ENCODE measurements at regions not wholly inside any gene's neighbourhood (a gene's known extent, or its start where the extent isn't known, plus 50 kb on each side); places are given as distances from the start of the nearest gene placed in this dataset.
"Not testable (repeated sequence)": the region's sequence is repeated elsewhere in the genome, so short reads cannot be mapped to it uniquely, and the experiment has no call there.

DNA sequence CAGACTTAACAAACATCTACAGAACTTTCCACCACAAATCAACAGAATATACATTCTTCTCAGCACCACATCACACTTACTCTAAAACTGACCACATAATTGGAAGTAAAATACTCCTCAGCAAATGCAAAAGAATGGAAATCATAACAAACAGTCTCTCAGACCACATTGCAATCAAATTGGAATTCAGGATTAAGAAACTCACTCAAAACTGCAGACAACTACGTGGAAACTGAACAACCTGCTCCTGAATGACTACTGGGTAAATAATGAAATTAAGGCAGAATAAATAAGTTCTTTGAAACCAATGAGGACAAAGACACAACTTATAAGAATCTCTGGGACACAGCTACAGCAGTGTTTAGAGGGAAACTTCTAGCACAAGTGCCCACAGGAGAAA is 292.7 kb downstream of the RND3 start:
- DNase-seq, result not testable (repeated sequence)

DNA sequence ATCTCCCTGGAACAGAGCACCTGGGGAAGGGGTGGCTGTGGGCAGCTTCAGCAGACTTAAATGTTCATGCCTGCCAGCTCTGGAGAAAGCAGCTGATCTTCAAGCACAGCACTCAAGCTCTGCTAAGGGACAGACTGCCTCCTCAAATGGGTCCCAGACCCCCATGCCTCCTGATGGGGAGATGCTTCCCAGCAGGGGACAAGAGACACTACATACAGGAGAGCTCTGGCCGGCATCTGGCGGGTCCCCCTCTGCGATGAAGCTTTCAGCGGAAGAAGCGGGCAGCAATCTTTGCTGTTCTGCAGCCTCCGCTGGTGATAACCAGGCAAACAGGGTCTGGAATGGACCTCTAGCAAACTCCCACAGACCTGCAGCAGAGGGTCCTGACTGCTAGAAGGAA is 294.8 kb downstream of the RND3 start:
- no peak for DNase-seq

DNA sequence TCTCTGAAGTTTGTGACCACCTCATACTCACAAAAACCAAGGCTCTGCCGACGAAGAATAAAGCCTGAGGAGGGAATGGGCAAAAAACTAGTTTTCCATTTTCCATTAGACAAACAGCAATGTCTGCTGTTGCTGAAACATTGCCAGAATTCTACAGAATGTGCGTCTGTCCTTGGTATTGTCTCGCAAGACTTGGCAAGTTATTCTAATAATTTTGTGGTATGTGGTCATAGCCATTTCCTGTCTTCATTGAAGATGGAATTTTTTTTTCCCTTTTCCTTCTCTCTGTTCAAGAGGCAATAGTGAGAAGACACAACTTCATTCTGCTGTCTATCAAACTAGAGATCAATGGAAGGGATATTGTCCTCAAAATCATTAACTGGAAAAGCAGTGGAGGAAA is 296.1 kb downstream of the RND3 start:
- DNase-seq, result no peak

DNA sequence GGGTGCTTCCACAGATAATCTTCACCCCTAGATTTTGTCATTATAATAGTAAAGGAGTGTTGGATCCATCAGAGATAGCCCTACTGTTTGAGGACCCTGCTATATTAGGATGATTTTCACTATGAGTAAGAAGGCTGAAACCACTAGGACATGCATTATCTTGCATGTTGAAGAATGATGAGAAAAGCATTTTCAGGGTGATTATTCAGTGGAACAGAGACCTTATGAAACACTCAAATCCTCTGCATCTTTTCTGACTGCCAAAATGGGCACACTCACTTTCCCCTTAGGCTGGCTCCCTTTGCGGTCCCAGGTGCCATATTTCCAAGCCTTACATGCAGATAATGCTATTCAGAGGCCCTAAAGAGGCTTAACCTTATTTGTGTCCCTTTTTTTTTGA is 296.9 kb downstream of the RND3 start:
- no peak for DNase-seq

DNA sequence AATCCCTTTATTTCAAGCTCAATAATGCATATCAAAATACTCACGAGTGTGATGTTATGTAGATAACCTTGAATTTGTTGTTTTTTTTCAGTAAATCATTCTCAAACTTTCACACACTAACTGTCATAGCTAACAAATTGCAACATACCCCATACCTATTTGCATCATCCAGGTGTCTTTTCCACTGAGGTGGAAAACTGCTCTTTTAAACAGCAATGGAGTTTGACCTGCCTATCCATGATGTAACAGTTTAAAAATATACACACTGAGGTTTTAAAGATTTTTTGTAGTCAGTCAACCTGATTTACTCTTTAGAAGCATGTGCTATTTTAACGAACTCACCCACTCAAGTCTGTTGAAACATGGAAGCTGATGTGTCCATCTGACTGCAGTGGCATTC is 298.7 kb downstream of the RND3 start:
- DNase-seq, result no peak

DNA sequence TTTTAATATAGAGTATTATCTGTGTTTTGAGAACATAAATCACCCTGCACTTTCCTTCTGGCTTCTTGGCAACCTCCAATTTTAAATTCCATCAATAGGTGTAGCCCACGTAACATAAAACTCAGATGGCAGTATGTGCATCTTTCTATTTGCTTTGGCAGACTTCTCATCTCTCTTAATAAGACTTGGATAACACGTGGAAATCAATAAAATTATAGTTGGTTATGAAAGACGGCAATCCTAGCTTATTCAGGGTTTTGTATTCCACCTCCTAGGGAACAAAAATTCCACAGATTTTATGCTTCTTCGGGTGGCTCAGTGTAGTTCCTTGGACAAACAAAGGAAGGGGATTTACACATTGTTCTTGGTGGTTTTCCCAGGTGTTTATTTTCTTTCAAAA is 299.3 kb downstream of the RND3 start:
- no peak for DNase-seq

DNA sequence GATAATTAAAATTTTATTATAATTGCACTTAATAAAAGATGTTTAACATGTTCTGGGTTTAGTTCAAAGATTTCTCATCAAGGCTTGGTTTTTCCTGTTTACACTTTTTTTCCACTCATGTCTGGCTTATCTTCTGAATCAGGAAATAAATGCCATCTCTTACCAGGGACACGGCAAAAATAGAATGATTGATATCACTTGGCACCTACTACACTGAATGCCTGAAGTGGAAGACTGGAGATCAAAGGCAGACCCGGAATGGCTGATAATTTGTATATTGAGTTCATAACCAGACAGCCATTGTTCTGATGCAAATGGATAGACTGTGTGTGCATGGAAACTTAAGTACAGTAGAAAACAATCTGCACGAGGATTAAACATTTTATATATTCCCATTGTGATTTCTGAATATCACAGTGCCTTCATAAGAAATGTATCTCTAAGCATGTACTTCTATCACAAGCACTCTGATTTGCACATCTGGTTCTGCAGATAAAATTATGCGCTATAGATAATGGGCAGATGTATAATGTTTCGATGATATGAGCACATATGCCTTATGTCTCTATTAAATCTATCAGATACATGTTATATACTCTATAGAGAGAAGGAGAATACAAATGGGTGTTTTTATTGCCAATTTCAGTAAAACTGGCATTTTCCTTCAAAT is 304.8 kb downstream of the RND3 start:
- DNase-seq, result no peak

DNA sequence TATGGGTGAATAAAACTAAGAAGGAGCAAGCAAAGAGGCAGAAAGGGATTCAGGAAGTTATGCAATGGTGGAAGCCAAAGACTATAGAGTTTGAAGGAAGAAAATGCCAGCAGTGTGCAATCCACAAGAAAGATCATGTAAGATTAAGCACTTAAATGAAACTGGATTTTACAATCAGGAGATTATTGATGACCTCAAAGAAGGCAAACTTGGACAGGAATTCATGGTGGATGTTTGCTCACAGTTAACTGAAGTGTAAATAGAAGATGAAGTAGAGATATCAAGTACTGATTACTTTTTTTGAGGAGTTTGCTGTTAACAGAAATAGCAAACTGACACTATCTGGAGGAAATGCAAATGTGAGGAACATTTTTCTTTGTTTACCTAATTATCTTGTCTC is 308.9 kb downstream of the RND3 start:
- DNase-seq, result no peak

DNA sequence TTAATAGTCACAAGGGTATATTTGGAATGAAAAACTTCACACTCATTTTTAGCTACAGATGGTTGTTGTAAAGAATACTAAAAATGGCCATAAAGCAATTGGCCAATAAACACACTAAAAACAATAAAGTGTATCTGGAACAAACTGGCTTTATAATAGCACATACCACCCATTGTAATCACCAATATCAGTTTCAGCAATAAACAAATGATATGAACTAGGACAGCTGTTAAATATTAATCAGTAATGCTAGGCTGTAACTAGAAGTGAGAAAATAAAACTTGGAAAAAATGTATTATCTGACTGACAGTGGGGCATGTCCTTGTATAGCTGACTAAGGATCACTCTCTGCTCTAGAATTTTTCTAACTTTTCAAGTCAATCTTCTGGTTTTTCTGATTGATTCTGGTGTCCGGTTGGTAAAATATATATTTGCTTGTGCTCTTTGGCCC is 312.5 kb downstream of the RND3 start:
- no peak for DNase-seq

DNA sequence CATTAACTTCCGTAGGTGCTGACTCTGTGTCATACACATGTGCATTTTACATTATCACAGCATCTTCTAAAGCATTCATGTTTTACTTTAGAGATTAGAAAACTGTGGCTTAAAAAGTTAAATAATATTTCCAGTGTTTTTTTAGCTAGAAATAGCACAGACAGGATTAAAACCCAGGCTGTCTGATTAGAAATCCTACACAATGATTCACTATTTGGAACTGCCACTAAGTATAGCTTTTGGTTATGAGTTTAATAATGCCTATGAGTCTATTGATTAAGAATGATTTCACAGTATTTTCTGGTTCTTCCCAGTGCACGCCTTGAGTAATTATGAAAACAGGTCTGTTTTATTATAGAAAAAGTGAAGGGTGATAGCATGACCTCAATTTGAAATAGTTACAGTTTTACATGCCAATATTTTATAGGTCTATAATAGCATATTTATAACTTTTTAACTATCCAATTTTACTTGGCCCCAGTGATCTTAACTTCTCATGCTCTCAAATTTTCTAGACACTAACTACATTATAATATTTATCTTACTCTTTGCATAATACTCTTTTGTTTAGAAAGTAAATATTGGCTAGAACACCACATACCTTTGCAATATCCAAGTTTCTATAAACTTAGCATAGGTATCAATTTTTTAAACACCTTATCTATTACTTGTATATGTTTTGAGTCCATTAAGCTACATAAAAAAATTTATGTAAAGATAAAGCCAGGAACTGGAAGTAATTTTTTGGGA is 313.2 kb downstream of the RND3 start:
- no peak for DNase-seq

DNA sequence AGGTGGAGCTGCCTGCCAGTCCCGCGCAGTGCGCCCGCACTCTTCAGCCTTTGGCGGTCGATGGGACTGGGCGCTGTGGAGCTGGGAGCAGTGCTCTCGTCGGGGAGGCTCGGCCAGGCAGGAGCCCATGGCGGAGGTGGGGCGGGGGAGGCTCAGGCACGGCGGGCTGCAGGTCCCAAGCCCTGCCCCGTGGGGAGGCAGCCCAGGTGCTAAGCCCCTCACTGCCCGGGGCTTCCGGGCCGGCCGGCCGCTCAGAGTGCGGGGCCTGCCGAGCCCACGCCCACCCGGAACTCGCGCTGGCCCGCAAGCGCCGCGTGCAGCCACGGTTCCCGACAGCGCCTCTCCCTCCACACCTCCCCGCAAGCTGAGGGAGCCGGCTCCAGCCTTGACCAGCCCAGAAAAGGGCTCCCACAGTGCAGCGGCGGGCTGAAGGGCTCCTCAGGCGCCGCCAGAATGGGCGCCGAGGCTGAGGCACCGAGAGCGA is 316.4 kb downstream of the RND3 start:
- DNase-seq, result no peak

DNA sequence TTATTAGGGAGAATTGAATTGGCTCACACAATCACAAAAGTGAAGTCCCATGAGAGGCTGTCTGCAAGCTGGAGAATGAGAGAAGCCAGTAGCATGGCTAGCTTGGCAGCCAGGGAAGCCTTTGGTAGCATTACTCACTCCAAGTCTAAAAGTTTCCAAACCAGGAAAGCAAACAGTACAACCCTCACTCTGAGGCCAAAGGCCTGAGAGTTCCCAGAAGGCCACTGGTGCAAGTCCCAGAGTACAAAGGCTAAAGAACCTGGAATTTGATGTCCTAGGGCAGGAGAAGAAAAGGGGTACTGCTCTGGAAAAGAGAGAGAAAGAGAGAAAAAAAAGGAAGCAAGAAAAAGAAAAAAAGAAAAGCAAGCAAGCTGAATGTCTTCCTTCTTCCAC is 318.2 kb downstream of the RND3 start:
- no peak for DNase-seq

DNA sequence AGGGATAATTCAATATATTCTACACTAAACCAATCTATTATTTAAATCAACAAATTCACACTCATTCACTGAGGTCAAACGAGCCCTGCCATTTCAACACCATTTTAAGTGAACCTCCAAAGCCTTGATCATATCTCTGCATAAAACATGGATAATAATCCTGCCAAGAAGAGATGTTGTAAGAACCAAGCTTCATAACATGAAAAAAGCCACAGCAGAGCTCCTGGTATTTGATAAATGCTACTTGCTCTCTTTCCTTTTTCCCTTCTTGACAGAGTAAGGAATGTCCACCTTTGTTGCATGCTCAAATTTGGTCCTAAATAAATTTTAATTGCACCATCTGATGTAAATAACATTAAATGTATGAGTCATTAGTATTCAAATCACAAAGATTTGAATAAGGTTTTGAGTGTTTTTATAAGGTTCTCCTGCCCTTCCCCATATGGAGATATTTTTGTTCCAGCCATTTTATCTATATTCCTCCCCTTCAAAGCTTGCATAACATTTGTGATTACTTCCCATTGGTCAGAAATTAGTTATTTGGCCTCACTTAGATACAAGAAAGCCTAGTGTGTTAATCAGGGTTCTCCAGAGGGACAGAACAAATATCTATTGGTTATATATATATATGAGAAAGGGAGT is 318.8 kb downstream of the RND3 start:
- DNase-seq, result no peak

DNA sequence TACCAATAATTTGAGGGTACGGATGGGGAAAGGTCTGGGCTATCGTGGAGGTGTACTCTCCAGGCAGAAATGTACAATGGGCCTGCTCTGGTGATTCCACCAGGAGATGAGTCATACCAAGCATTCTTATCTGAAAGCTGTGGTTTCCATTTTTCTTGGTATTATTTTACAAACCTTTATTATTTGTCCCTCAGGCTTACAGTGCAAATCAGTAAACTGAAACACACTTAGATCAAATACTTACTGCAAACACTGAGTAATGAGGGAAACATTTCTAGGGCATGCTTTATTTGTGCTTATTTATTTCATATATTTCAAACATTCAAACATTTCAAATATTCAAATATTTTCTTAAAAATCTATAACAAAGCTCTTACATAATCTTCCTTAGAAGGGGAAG is 319.8 kb downstream of the RND3 start:
- DNase-seq, result no peak

DNA sequence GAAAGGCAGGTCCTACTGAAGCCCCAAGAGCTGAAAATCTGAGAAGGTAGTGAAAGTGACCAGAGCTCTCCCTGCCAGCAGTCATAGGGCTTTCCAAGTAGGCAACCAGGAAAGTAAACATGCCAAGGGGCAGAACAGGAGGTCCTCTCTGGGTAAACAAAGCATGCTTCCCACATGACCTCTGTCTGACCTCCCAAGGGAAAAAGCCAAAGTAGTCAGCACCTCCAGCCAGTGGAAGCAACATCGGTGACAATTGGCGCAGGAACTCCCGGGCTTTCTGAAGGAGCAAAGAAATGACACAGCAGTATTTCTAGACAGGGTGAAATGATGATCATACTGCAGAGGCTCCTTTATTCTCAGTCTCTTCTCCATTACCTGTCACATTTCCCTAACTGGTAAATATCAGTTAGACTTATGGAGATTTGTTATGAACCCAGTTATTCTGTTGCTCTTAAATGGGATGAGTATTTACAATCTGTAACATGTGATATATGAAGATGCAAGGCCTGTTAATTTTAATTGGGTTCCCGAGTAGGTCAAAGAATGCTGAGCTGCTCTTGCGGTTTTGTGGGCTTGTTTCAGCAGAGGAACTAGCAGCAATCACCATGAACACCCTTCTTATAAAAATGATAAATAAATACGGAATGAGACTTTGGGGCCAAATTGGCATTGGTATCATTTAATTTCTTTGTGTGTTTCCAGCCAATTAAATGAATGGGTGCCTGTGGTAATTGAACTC is 321.0 kb downstream of the RND3 start:
- no peak for DNase-seq

DNA sequence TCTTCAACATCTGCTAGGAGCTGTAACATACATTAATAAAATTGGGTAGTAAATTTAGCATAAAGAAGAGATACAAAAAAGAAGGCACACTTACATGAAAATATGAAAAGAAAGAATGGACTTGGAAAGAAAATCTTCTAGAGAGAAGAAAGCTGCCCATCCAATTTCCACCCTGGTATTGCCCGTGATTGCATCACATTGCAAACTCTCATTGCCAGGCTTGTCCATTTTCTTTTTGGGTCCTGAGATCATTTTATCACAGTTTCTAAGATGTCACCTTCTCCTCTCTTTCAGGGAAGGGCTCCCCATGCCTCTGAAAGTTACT is 321.5 kb downstream of the RND3 start:
- DNase-seq, result no peak

DNA sequence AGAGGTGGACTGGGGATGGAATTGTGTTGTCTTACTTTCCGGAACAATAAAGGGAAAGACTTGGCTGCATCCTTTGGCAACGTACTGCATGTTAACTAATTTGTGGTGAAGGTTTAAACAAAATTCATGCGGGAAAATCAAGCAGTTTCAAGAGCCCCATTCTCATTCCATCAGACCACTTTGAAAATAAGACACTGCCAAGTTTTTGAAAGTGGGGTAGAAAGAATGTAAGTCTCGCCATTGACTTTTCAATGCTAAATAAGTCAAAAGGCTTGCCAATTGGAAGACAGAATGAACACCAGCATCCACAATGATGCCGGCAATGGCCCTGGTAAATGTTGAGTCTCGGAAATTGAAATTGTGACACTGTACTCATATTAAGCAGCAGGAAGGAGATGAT is 322.0 kb downstream of the RND3 start:
- no peak for DNase-seq

DNA sequence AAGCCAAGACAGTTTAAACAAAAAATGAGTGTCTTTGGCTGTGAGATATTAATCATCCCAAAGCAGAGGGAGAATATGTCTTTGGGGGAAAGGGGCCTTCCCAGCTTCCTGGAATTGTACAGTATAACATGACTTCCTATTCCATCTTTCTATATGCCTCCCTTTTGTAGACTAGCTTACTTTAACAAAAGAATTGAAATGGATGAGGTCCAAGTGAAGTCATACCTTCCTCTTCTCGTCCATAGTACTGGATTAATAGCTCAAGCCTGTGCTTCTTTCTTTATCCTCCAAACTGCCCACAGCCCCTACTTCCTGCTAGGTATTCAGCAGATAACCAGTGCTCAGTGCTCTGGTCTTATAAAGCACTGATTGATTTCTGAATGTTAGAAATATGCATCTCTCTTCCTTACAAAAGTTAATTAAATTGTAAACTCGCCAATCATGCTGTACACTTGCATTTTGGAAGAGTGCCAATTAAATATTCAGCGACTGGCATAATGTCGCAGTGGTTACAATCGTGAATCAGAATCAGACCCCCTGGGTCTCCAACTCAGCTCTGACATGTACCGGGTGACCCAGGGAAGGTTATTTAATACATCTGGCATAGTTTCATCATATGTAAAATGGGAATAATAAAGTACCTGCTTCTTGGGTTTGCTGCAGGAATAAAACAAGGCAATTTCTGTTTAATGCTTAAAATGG is 325.1 kb downstream of the RND3 start:
- DNase-seq, result no peak

DNA sequence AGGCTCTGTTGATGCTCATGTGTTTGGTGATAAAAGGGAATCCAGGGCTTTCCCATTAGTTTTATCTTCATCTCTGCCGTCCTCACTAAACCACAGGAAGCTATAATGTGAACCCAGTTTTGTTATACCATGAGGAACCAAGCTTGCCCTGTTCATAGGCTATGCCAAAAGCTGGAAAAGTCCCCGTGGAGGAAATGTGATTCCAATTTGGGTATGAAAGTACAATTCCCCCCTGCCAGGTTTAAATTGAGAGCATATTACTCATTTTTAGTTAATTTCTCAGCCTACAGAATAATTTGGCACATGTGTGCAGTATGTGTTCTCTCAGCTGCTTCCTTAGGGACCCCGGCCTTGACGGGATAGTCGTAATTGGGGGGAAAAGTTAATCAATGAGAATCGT is 327.4 kb downstream of the RND3 start:
- DNase-seq, result no peak

DNA sequence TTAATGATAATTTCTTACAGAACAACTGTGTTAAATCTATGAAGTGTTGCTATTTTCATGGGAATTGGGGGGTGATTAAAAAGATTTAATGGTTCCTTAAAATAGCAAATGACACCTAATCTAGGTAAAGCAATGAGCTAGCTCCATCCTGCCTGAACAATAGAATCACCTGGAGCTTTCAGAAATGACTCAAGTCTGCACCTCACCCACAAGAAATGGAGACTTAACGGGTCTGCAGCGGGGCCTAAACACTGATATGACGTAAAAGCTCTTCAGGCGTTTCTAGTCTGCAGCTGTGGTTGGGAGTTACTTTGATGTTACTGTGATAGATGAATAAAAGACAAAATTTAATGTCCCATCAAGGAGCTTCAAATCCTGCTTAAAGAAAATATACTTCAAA is 328.2 kb downstream of the RND3 start:
- DNase-seq, result no peak

DNA sequence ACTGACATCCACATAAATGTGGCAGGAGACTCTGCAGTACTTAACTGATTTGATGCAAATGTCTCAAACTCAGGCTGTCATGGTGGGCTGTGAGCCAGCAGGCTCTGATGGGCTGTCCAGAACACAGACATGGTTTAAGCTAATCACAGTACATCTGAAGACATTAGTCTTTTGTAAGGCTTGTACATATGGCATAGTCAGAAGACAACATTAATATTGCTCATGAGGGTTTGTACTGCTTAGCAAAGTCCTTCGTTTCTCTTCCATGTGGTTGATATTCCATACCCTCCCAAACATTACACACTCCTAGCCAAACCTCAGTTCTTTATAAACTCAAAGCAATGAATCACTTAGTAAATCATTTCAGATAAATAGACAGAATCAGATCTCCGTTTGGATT is 330.6 kb downstream of the RND3 start:
- no peak for DNase-seq

DNA sequence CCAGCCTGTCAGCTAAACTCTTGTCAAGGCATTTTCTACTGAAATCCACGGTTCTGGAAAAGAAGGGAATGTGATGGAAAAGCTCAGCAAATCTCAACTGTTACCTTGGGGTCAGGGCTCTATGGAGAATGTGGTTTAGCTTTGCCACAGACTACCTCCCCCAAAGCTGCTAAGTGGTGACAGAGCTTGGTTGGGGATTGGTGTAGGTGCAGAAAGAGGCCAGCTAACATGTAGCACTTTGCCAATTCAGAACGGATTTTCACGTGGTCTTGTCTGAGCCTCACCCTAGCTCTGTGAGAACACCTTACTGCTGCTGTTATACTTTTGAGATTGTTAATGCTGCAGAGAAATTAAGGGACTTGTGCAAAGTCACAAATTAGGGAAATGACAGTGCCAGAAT is 331.1 kb downstream of the RND3 start:
- DNase-seq, result no peak

DNA sequence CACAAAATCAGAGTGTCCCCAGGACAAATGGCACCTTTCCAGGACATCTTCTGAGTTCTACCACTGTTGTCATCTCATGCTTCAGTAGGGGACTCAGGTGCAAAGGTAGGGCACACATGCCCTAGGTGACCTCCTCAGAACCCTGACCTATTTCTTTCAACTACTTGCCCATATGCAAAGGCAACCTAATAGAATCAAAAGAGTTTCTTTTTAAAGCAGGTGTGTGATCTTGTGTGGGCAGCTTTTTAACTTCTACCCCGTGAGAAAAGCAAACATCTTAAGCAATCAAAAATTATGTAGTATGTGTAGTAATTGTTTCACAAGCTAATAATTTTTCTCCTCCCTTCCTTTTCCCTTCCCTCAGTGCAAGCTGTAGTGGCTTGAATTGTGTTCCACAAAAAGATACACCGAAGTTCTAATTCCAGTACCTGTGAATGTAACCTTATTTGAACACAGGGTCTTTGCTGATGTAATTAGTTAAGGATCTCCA is 333.1 kb downstream of the RND3 start:
- no peak for DNase-seq
